HEK293 (cell line): ENCODE measurements at regions not wholly inside any gene's neighbourhood (a gene's known extent, or its start where the extent isn't known, plus 50 kb on each side); places are given as distances from the start of the nearest gene placed in this dataset.

Source experiments
- SP2 ChIP-seq: fragments of 450-650 bp; formaldehyde crosslinking; IDR thresholded peaks from 2 replicates; pipeline ENCODE4 v1.5.1; 2016; ENCODE audit warnings: missing biosample characterization, missing genetic modification characterization
- ZBTB21 ChIP-seq: fragments of 450-650 bp; formaldehyde crosslinking; IDR thresholded peaks from 2 replicates; pipeline ENCODE4 v1.5.1; 2017; ENCODE audit warnings: missing biosample characterization, missing genetic modification characterization
- ZBTB8A ChIP-seq: fragments of 450-650 bp; formaldehyde crosslinking; IDR thresholded peaks from 2 replicates; pipeline ENCODE4 v1.5.1; 2016; ENCODE audit warnings: missing biosample characterization, missing genetic modification characterization
- ZNF398 ChIP-seq: fragments of 450-650 bp; formaldehyde crosslinking; IDR thresholded peaks from 2 replicates; pipeline ENCODE4 v1.5.1; 2017; ENCODE audit warnings: missing biosample characterization, missing genetic modification characterization
- ZNF426 ChIP-seq: fragments of 450-650 bp; formaldehyde crosslinking; IDR thresholded peaks from 2 replicates; pipeline ENCODE4 v1.5.1; 2017; ENCODE audit warnings: missing biosample characterization, missing genetic modification characterization, mild to moderate bottlenecking, inconsistent platforms, moderate library complexity
- ZNF639 ChIP-seq: fragments of 450-650 bp; formaldehyde crosslinking; IDR thresholded peaks from 2 replicates; pipeline ENCODE4 v1.5.1; 2016; ENCODE audit warnings: missing biosample characterization, missing genetic modification characterization
- ZNF707 ChIP-seq: fragments of 450-650 bp; formaldehyde crosslinking; IDR thresholded peaks from 2 replicates; pipeline ENCODE4 v1.5.1; 2016; ENCODE audit warnings: missing biosample characterization, missing genetic modification characterization
- TF ChIP-seq, protein P1 (sequence below): fragments of 450-650 bp; formaldehyde crosslinking; optimal IDR thresholded peaks from 2 replicates; pipeline ENCODE3; 2016; ENCODE audit warnings: missing biosample characterization, mild to moderate bottlenecking, missing genetic modification characterization
- TF ChIP-seq, protein P2 (sequence below): fragments of 450-650 bp; formaldehyde crosslinking; IDR thresholded peaks from 2 replicates; pipeline ENCODE4 v1.5.1; 2016; ENCODE audit warnings: missing biosample characterization, missing genetic modification characterization

- TF ChIP-seq, protein P1, sequence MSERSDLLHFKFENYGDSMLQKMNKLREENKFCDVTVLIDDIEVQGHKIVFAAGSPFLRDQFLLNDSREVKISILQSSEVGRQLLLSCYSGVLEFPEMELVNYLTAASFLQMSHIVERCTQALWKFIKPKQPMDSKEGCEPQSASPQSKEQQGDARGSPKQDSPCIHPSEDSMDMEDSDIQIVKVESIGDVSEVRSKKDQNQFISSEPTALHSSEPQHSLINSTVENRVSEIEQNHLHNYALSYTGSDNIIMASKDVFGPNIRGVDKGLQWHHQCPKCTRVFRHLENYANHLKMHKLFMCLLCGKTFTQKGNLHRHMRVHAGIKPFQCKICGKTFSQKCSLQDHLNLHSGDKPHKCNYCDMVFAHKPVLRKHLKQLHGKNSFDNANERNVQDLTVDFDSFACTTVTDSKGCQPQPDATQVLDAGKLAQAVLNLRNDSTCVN (tag by site-specific recombination): no peak
- no peak for TF ChIP-seq ZBTB8A (tag by site-specific recombination)
- TF ChIP-seq ZNF639: no peak
- TF ChIP-seq, protein P2, sequence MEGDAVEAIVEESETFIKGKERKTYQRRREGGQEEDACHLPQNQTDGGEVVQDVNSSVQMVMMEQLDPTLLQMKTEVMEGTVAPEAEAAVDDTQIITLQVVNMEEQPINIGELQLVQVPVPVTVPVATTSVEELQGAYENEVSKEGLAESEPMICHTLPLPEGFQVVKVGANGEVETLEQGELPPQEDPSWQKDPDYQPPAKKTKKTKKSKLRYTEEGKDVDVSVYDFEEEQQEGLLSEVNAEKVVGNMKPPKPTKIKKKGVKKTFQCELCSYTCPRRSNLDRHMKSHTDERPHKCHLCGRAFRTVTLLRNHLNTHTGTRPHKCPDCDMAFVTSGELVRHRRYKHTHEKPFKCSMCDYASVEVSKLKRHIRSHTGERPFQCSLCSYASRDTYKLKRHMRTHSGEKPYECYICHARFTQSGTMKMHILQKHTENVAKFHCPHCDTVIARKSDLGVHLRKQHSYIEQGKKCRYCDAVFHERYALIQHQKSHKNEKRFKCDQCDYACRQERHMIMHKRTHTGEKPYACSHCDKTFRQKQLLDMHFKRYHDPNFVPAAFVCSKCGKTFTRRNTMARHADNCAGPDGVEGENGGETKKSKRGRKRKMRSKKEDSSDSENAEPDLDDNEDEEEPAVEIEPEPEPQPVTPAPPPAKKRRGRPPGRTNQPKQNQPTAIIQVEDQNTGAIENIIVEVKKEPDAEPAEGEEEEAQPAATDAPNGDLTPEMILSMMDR (tag by site-specific recombination): no peak
- no peak for TF ChIP-seq ZNF398 (tag by site-specific recombination)
- no peak for TF ChIP-seq ZNF707 (tag by site-specific recombination)
- no peak for TF ChIP-seq SP2 (tag by site-specific recombination)
- no peak for TF ChIP-seq ZNF426 (tag by site-specific recombination)
- no peak for TF ChIP-seq ZBTB21 (tag by site-specific recombination)
These were observed 1057.5 kb downstream of the GATA3 start for GRCh38 chr10:9111976-9112375.
